ENCODE measurements at regions not wholly inside any gene's neighbourhood (a gene's known extent, or its start where the extent isn't known, plus 50 kb on each side); places are given as distances from the start of the nearest gene placed in this dataset.

DNA sequence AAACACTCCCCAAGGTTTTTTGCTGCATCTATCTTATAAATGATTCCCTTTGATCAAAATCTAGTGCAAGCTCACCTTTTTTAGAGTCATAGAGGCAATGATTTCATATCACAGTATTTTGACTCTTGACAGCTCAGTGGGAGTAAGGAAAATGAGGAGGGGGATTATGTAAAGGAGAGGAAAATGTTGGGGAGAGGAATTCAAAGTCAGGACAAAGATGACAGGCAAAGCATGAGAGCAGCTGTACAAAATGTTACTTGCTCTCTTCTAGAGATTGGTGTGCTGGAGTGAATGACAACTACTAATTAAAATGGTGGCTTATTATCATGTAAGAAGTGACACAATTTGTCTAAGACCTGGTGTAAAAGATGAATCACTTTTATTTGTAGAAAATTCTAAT is 644.6 kb upstream of the CHORDC1 start:
- H3K4me3 ChIP-seq = no peak overlapping the region
- ATAC-seq = no peak
- intact Hi-C loops (cut with DNase I) = no loop called here

DNA sequence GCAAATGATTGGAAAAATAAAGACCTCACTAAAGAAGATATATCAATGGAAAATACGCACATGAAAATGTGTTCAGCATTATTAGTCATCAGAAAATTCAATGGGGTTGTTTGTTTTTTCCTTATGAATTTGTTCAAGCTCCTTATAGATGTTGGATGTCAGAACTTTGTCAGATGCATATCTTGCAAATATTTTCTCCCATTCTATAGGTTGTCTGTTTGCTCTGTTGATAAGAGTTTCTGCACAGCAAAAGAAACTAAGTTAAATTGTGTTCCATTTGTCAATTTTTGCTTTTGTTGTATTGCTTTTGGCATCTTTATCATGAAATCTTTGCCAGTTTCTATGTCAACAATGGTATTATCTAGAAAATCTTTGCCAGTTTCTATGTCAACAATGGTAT is 633.9 kb upstream of the CHORDC1 start:
- no peak for ATAC-seq
- 69% methylated on average over 1 of the region's 1 CpG for WGBS (ENCODE audit: insufficient coverage, low coverage, low lambda C conversion rate, missing lambda C conversion rate)
- Histone ChIP-seq H3K9me3 (no peaks in the 10 kb centered on the region), H3K27ac (no peak overlapping the region), H3K36me3 (no peaks in the 10 kb centered on the region), H3K27me3 (no peaks in the 10 kb centered on the region), H3K4me1 (no peaks in the 10 kb centered on the region), H3K4me3 (no peak overlapping the region)
- intact Hi-C loops (cut with DNase I) = no loop called here
- DNase-seq = no peak
- no peak for TF ChIP-seq POLR2A (IDR thresholded peaks at IDR 0.05)
- TF ChIP-seq CTCF (IDR thresholded peaks at IDR 0.05) = no peak

More for the DNA sequence above, 644.6 kb upstream of the CHORDC1 start:
- no peaks in the 10 kb centered on the region for H3K9me3 ChIP-seq
- DNase-seq = no peak
- no peak overlapping the region for H3K27ac ChIP-seq
- TF ChIP-seq CTCF (IDR thresholded peaks at IDR 0.05) (no peak), POLR2A (IDR thresholded peaks at IDR 0.05) (no peak)
- no peaks in the 10 kb centered on the region for H3K4me1 ChIP-seq
- H3K27me3 ChIP-seq = no peaks in the 10 kb centered on the region
- H3K36me3 ChIP-seq = no peaks in the 10 kb centered on the region

GRCh38 chr11:90855531-90855930 is 632.7 kb upstream of the CHORDC1 start:
- H3K36me3 ChIP-seq = no peaks in the 10 kb centered on the region
- no peaks in the 10 kb centered on the region for H3K4me1 ChIP-seq
- no peak overlapping the region for H3K4me3 ChIP-seq
- no peak overlapping the region for H3K27ac ChIP-seq
- TF ChIP-seq POLR2A (IDR thresholded peaks at IDR 0.05) = no peak
- TF ChIP-seq CTCF (IDR thresholded peaks at IDR 0.05) = no peak
- H3K27me3 ChIP-seq = no peaks in the 10 kb centered on the region
- 83% methylated on average over 4 of the region's 4 CpGs for WGBS (ENCODE audit: insufficient coverage, low coverage, low lambda C conversion rate, missing lambda C conversion rate)
- intact Hi-C loops (cut with DNase I) = no loop called here
- DNase-seq = no peak
- H3K9me3 ChIP-seq = no peaks in the 10 kb centered on the region
- no peak for ATAC-seq

GRCh38 chr11:90851196-90851595 is 628.3 kb upstream of the CHORDC1 start:
- H3K4me1 ChIP-seq = no peaks in the 10 kb centered on the region
- H3K9me3 ChIP-seq = no peaks in the 10 kb centered on the region
- H3K36me3 ChIP-seq = no peaks in the 10 kb centered on the region
- intact Hi-C loops (cut with DNase I) = no loop called here
- no peak overlapping the region for H3K27ac ChIP-seq
- DNase-seq = no peak
- ATAC-seq = no peak
- no peak for TF ChIP-seq POLR2A (IDR thresholded peaks at IDR 0.05)
- no peak for TF ChIP-seq CTCF (IDR thresholded peaks at IDR 0.05)
- H3K27me3 ChIP-seq = no peaks in the 10 kb centered on the region
- no peak overlapping the region for H3K4me3 ChIP-seq

- Histone ChIP-seq H3K36me3 (no peaks in the 10 kb centered on the region), H3K27ac (no peak overlapping the region), H3K4me3 (no peak overlapping the region), H3K9me3 (no peaks in the 10 kb centered on the region), H3K4me1 (no peaks in the 10 kb centered on the region), H3K27me3 (no peaks in the 10 kb centered on the region)
- ATAC-seq (no peak), DNase-seq (no peak)
- intact Hi-C loops (cut with DNase I) = no loop called here
- TF ChIP-seq POLR2A (IDR thresholded peaks at IDR 0.05) (no peak), CTCF (IDR thresholded peaks at IDR 0.05) (no peak)
- 90% methylated on average over 4 of the region's 4 CpGs for WGBS (ENCODE audit: insufficient coverage, low coverage, low lambda C conversion rate, missing lambda C conversion rate)
Measured at GRCh38 chr11:90849312-90849711, 626.5 kb upstream of the CHORDC1 start.
